ENCODE measurements at regions not wholly inside any gene's neighbourhood (a gene's known extent, or its start where the extent isn't known, plus 50 kb on each side); places are given as distances from the start of the nearest gene placed in this dataset.

GRCh38 chr4:54368281-54369265 lies 139.5 kb downstream of the PDGFRA start:
- TF ChIP-seq POLR2AphosphoS5 (IDR thresholded peaks at IDR 0.05; ENCODE audit: insufficient read depth, low read depth, low read length): no peak
- TF ChIP-seq CTCF (IDR thresholded peaks at IDR 0.05; ENCODE audit: extremely low read depth in 1 of 2, insufficient read depth in 1 of 2, low read depth in 1 of 2, low read length in 2 of 2): no peak
